Neuronal stem cell (in vitro differentiated cells): ENCODE measurements at regions not wholly inside any gene's neighbourhood (a gene's known extent, or its start where the extent isn't known, plus 50 kb on each side); places are given as distances from the start of the nearest gene placed in this dataset.

Experiments
- DNase-seq: peaks from one replicate; pipeline ENCODE4 v3.0.0-alpha.2; 2013; ENCODE audit warnings: low spot score
- H2AFZ ChIP-seq: one replicate; pipeline ENCODE4 v1.6.1; 2013; ENCODE audit warnings: mild to moderate bottlenecking, low read length, inconsistent platforms
- H2AK5ac ChIP-seq: 2 replicates; pipeline ENCODE4 v1.6.1; 2013; ENCODE audit warnings: low read depth, mild to moderate bottlenecking, inconsistent platforms, low read length, moderate library complexity, mixed read lengths
- H2BK120ac ChIP-seq: 2 replicates; pipeline ENCODE4 v1.6.1; 2013; ENCODE audit warnings: low read depth, mild to moderate bottlenecking, inconsistent platforms, low read length, moderate library complexity, mixed read lengths
- H2BK12ac ChIP-seq: one replicate; pipeline ENCODE4 v1.6.1; 2013; ENCODE audit warnings: low read length, inconsistent platforms
- H2BK15ac ChIP-seq: 2 replicates; pipeline ENCODE4 v1.6.1; 2013; ENCODE audit warnings: mild to moderate bottlenecking, low read length, inconsistent platforms, mixed read lengths
- H2BK5ac ChIP-seq: one replicate; pipeline ENCODE4 v1.6.1; 2013; ENCODE audit warnings: inconsistent platforms, mild to moderate bottlenecking, low read length, moderate library complexity
- H3K14ac ChIP-seq: one replicate; pipeline ENCODE4 v1.6.1; 2013; ENCODE audit warnings: low read length, inconsistent platforms
- H3K18ac ChIP-seq: 2 replicates; pipeline ENCODE4 v1.6.1; 2013; ENCODE audit warnings: low read length, inconsistent platforms
- H3K23ac ChIP-seq: 2 replicates; pipeline ENCODE4 v1.6.1; 2013; ENCODE audit warnings: low read depth, mild to moderate bottlenecking, mixed read lengths, low read length, inconsistent platforms; ENCODE audit not compliant: poor library complexity
- H3K27ac ChIP-seq: replicated peaks from 3 replicates; pipeline ENCODE4 v1.5.1; 2013; ENCODE audit warnings: low read length, inconsistent platforms
- H3K27me3 ChIP-seq, 3 experiments: 2 replicates each; pipeline ENCODE4 v1.6.1; 2013; ENCODE audit warnings: low read length in 3 of 3, mild to moderate bottlenecking in 2 of 3, inconsistent platforms in 1 of 3, low read depth in 1 of 3, mixed read lengths in 1 of 3, moderate library complexity in 1 of 3; ENCODE audit not compliant: control insufficient read depth in 3 of 3, insufficient read depth in 3 of 3
- H3K36me3 ChIP-seq, 2 donors: replicated peaks in 1 of 2; 2 replicates each; pipeline ENCODE4 v1.6.1; 2013; ENCODE audit warnings: low read length in 2 of 2; ENCODE audit not compliant: control insufficient read depth in 2 of 2, insufficient read depth in 2 of 2
- H3K4ac ChIP-seq: 2 replicates; pipeline ENCODE4 v1.6.1; 2013; ENCODE audit warnings: inconsistent platforms, mild to moderate bottlenecking, low read length, moderate library complexity
- H3K4me1 ChIP-seq, 2 donors: 1 replicate in 1 of 2; 2 replicates in 1 of 2; pipeline ENCODE4 v1.6.1; 2013; ENCODE audit warnings: low read length in 2 of 2, low read depth in 1 of 2; ENCODE audit not compliant: control insufficient read depth in 2 of 2, insufficient read depth in 1 of 2
- H3K4me2 ChIP-seq: one replicate; pipeline ENCODE4 v1.6.1; 2013; ENCODE audit warnings: mild to moderate bottlenecking, low read length, inconsistent platforms; ENCODE audit not compliant: insufficient read depth, poor library complexity, severe bottlenecking
- H3K4me3 ChIP-seq, 2 donors: 2 replicates each; pipeline ENCODE4 v1.5.1; 2013; ENCODE audit warnings: low read length in 2 of 2, mild to moderate bottlenecking in 2 of 2, inconsistent platforms in 1 of 2, moderate library complexity in 1 of 2
- H3K79me1 ChIP-seq: one replicate; pipeline ENCODE4 v1.6.1; 2013; ENCODE audit warnings: low read depth, mild to moderate bottlenecking, inconsistent platforms, low read length, moderate library complexity
- H3K9ac ChIP-seq: one replicate; pipeline ENCODE4 v1.6.1; 2013; ENCODE audit warnings: mild to moderate bottlenecking, low read depth, low read length, inconsistent platforms; ENCODE audit not compliant: poor library complexity
- H3K9me3 ChIP-seq, 2 donors: replicated peaks in 1 of 2; 2 replicates each; pipeline versions ENCODE3 to v1.6.1; 2013; ENCODE audit warnings: low read length in 2 of 2, mild to moderate bottlenecking in 2 of 2, inconsistent platforms in 1 of 2, low read depth in 1 of 2, mixed read lengths in 1 of 2, moderate library complexity in 1 of 2; ENCODE audit not compliant: control insufficient read depth in 2 of 2, insufficient read depth in 1 of 2
- H4K8ac ChIP-seq: one replicate; pipeline ENCODE4 v1.6.1; 2013; ENCODE audit warnings: low read depth, mild to moderate bottlenecking, inconsistent platforms, low read length, moderate library complexity
- H4K91ac ChIP-seq: one replicate; pipeline ENCODE4 v1.6.1; 2013; ENCODE audit warnings: low read length, low read depth, mild to moderate bottlenecking, inconsistent platforms; ENCODE audit not compliant: poor library complexity
- WGBS, 2 donors: extraction: QIAGEN DNeasy Blood & Tissue Kit; methylation state at CpG; one replicate each; pipeline ENCODE4 v1.1.7; 2013; ENCODE audit warnings: missing lambda C conversion rate in 2 of 2, mixed read lengths in 1 of 2; ENCODE audit not compliant: insufficient read length in 2 of 2, insufficient replicate concordance in 1 of 2; ENCODE audit errors: extremely low coverage in 2 of 2; 5-methylcytosine and 5-hydroxymethylcytosine counted together

- Histone ChIP-seq H3K79me1 (no peaks in the 10 kb centered on the region), H3K36me3 (no peaks in the 10 kb centered on the region)
- 100% methylated on average over 1 of the region's 6 CpGs; no CpG with 5 or more reads in 1 of the 2 donors for WGBS, 2 donors
Measured at GRCh38 chr3:135779590-135780235, 185.8 kb upstream of the PPP2R3A start.

GRCh38 chr3:135781026-135781815, 184.3 kb upstream of the PPP2R3A start:
- H2BK5ac ChIP-seq: no peak overlapping the region
- H2BK120ac ChIP-seq: no peak overlapping the region
- WGBS, 2 donors: no CpG with 5 or more reads among the region's 3 CpGs
- no peak overlapping the region for H2AFZ ChIP-seq
- H3K27ac ChIP-seq: no peak overlapping the region
- H3K9ac ChIP-seq: no peak overlapping the region
- no peak overlapping the region for H2BK12ac ChIP-seq
- DNase-seq: no peak
- H3K27me3 ChIP-seq: no peaks in the 10 kb centered on the region
- H3K9me3 ChIP-seq: no peaks in the 10 kb centered on the region
- no peak overlapping the region for H3K4ac ChIP-seq
- no peak overlapping the region for H4K8ac ChIP-seq
- no peak overlapping the region for H3K23ac ChIP-seq
- no peaks in the 10 kb centered on the region for H3K36me3 ChIP-seq
- no peaks in the 10 kb centered on the region for H3K79me1 ChIP-seq
- no peak overlapping the region for H2BK15ac ChIP-seq
- H3K18ac ChIP-seq: no peak overlapping the region
- H3K14ac ChIP-seq: no peak overlapping the region
- H2AK5ac ChIP-seq: no peak overlapping the region
- no peak overlapping the region for H4K91ac ChIP-seq
- H3K4me2 ChIP-seq: no peak overlapping the region
- no peaks in the 10 kb centered on the region for H3K4me1 ChIP-seq
- H3K4me3 ChIP-seq: no peak overlapping the region

More at GRCh38 chr3:135779590-135780235, 185.8 kb upstream of the PPP2R3A start:
- no peak overlapping the region for H3K4me3 ChIP-seq
- no peak overlapping the region for H2AFZ ChIP-seq
- no peak overlapping the region for H2BK12ac ChIP-seq
- no peak overlapping the region for H3K18ac ChIP-seq
- H2BK15ac ChIP-seq: no peak overlapping the region
- no peak overlapping the region for H2AK5ac ChIP-seq
- no peaks in the 10 kb centered on the region for H3K27me3 ChIP-seq
- H3K4me2 ChIP-seq: no peak overlapping the region
- H2BK5ac ChIP-seq: no peak overlapping the region
- no peak for DNase-seq
- H3K4ac ChIP-seq: no peak overlapping the region
- H3K14ac ChIP-seq: no peak overlapping the region
- no peak overlapping the region for H4K91ac ChIP-seq
- no peak overlapping the region for H3K27ac ChIP-seq
- H3K9ac ChIP-seq: no peak overlapping the region
- no peak overlapping the region for H3K23ac ChIP-seq
- H3K9me3 ChIP-seq: no peaks in the 10 kb centered on the region
- no peaks in the 10 kb centered on the region for H3K4me1 ChIP-seq
- no peak overlapping the region for H2BK120ac ChIP-seq
- H4K8ac ChIP-seq: no peak overlapping the region

GRCh38 chr3:135784557-135784956, 181.0 kb upstream of the PPP2R3A start:
- no CpG with 5 or more reads among the region's 1 CpG for WGBS, 2 donors
- no peaks in the 10 kb centered on the region for H3K36me3 ChIP-seq
- no peak overlapping the region for H3K23ac ChIP-seq
- no peak overlapping the region for H3K18ac ChIP-seq
- no peak overlapping the region for H3K4me3 ChIP-seq
- no peak overlapping the region for H2BK12ac ChIP-seq
- DNase-seq: no peak
- H3K14ac ChIP-seq: no peak overlapping the region
- no peak overlapping the region for H2BK5ac ChIP-seq
- H3K9me3 ChIP-seq: no peaks in the 10 kb centered on the region
- no peak overlapping the region for H4K8ac ChIP-seq
- H2BK15ac ChIP-seq: no peak overlapping the region
- H4K91ac ChIP-seq: no peak overlapping the region
- H2BK120ac ChIP-seq: no peak overlapping the region
- no peak overlapping the region for H2AK5ac ChIP-seq
- no peaks in the 10 kb centered on the region for H3K4me1 ChIP-seq
- no peaks in the 10 kb centered on the region for H3K27me3 ChIP-seq
- H3K9ac ChIP-seq: no peak overlapping the region
- no peak overlapping the region for H3K4me2 ChIP-seq
- no peak overlapping the region for H3K4ac ChIP-seq
- H3K79me1 ChIP-seq: no peaks in the 10 kb centered on the region
- H3K27ac ChIP-seq: no peak overlapping the region
- no peak overlapping the region for H2AFZ ChIP-seq

- Histone ChIP-seq H3K14ac (no peak overlapping the region), H3K4me1 (no peaks in the 10 kb centered on the region), H4K8ac (no peak overlapping the region), H2BK5ac (no peak overlapping the region), H3K9me3 (no peaks in the 10 kb centered on the region), H3K9ac (no peak overlapping the region), H2BK120ac (no peak overlapping the region), H3K36me3 (no peaks in the 10 kb centered on the region), H2AK5ac (no peak overlapping the region), H3K18ac (peak overlapping the region; percentile 59), H3K4me3 (no peak overlapping the region), H3K23ac (no peak overlapping the region), H3K27me3 (no peaks in the 10 kb centered on the region), H3K27ac (no peak overlapping the region), H4K91ac (no peak overlapping the region), H2BK12ac (no peak overlapping the region), H2AFZ (no peak overlapping the region), H3K79me1 (no peaks in the 10 kb centered on the region), H3K4ac (no peak overlapping the region), H2BK15ac (no peak overlapping the region), H3K4me2 (no peak overlapping the region)
- DNase-seq: no peak
- no CpG with 5 or more reads among the region's 4 CpGs for WGBS, 2 donors
Measured at GRCh38 chr3:135788146-135788545, 177.4 kb upstream of the PPP2R3A start.
